H1 (cell line): ENCODE measurements at regions not wholly inside any gene's neighbourhood (a gene's known extent, or its start where the extent isn't known, plus 50 kb on each side); places are given as distances from the start of the nearest gene placed in this dataset.

Experiments
- CTCF ChIA-PET: fragments of 300-600 bp; sonication (Branson Sonifier 250); formaldehyde crosslinking; loops from one replicate; lab custom pipeline; 2021; ENCODE audit not compliant: partially characterized antibody; lab: Charles Lee
- POLR2A ChIA-PET: fragments of 300-600 bp; sonication (Branson Sonifier 250); formaldehyde crosslinking; loops from one replicate; lab custom pipeline; 2021; ENCODE audit warnings: inconsistent platforms; ENCODE audit not compliant: partially characterized antibody; lab: Charles Lee
- DNase-seq, 2 experiments: peaks; one replicate each; pipeline versions ENCODE4 v3.0.0 to v3.0.0-alpha.2; 2010 to 2022; ENCODE audit warnings: low spot score in 2 of 2, low read depth in 1 of 2, mixed read lengths in 1 of 2
- FAIRE-seq: peaks from 2 replicates; lab custom pipeline; 2011; peaks lifted over from hg19 to GRCh38; lab: Jason Lieb, UNC
- H2AFZ ChIP-seq: 2 replicates; pipeline ENCODE4 v1.8.1; 2012; ENCODE audit warnings: low read length, inconsistent platforms
- H2AK5ac ChIP-seq: 2 replicates; pipeline ENCODE4 v1.6.1; 2013; ENCODE audit warnings: low read depth, low read length
- H2BK120ac ChIP-seq: replicated peaks from 2 replicates; pipeline ENCODE3; 2013; ENCODE audit warnings: low read depth, low read length, inconsistent platforms
- H2BK12ac ChIP-seq: 2 replicates; pipeline ENCODE4 v1.6.1; 2013; ENCODE audit warnings: low read depth, low read length
- H2BK15ac ChIP-seq: 2 replicates; pipeline ENCODE4 v1.6.1; 2013; ENCODE audit warnings: low read length
- H2BK20ac ChIP-seq: 2 replicates; pipeline ENCODE4 v1.6.1; 2013; ENCODE audit warnings: low read length
- H2BK5ac ChIP-seq: 2 replicates; pipeline ENCODE4 v1.6.1; 2013; ENCODE audit warnings: low read depth, low read length
- H3K14ac ChIP-seq: 2 replicates; pipeline ENCODE4 v1.6.1; 2013; ENCODE audit warnings: inconsistent platforms; ENCODE audit not compliant: insufficient read length
- H3K18ac ChIP-seq: 2 replicates; pipeline ENCODE4 v1.6.1; 2013; ENCODE audit warnings: low read length; ENCODE audit errors: extremely low read depth
- H3K23ac ChIP-seq: 2 replicates; pipeline ENCODE4 v1.6.1; 2013; ENCODE audit warnings: inconsistent platforms; ENCODE audit not compliant: insufficient read length
- H3K23me2 ChIP-seq: 2 replicates; pipeline ENCODE4 v1.6.1; 2013; ENCODE audit warnings: low read depth, low read length
- H3K27ac ChIP-seq: 2 replicates; pipeline ENCODE4 v1.6.1; 2011; ENCODE audit warnings: low read depth, low read length, inconsistent platforms
- H3K27me3 ChIP-seq, 4 experiments: replicated peaks in 1 of 4; 1 replicate in 1 of 4; 2 replicates in 3 of 4; pipeline versions ENCODE4 v1.6.1 to v1.8.1; 2011 to 2013; ENCODE audit warnings: low read length in 3 of 4, mild to moderate bottlenecking in 3 of 4, inconsistent platforms in 2 of 4, mixed read lengths in 2 of 4, moderate library complexity in 1 of 4; ENCODE audit not compliant: control insufficient read depth in 3 of 4, insufficient read depth in 3 of 4; ENCODE audit errors: extremely low read depth in 1 of 4
- H3K36me3 ChIP-seq, 4 experiments: 2 replicates each; pipeline versions ENCODE4 v1.6.1 to v1.8.1; 2011 to 2013; ENCODE audit warnings: mild to moderate bottlenecking in 4 of 4, low read length in 3 of 4, moderate library complexity in 2 of 4, control low read depth in 1 of 4, inconsistent platforms in 1 of 4; ENCODE audit not compliant: insufficient read depth in 4 of 4, control insufficient read depth in 2 of 4
- H3K4ac ChIP-seq: replicated peaks from 2 replicates; pipeline ENCODE3; 2013; ENCODE audit warnings: low read length, low read depth, mixed read lengths, inconsistent platforms; ENCODE audit not compliant: insufficient read length
- H3K4me1 ChIP-seq, 4 experiments: replicated peaks in 1 of 4; 1 replicate in 1 of 4; 2 replicates in 3 of 4; pipeline versions ENCODE4 v1.6.1 to v1.8.1; 2011 to 2013; ENCODE audit warnings: low read length in 3 of 4, inconsistent platforms in 2 of 4, mixed read lengths in 1 of 4; ENCODE audit not compliant: insufficient read depth in 4 of 4, control insufficient read depth in 3 of 4
- H3K4me2 ChIP-seq, 2 experiments: 2 replicates each; pipeline versions ENCODE4 v1.6.1 to v1.8.1; 2011 to 2013; ENCODE audit warnings: low read depth in 2 of 2, low read length in 2 of 2, control low read depth in 1 of 2, inconsistent platforms in 1 of 2, mild to moderate bottlenecking in 1 of 2; ENCODE audit not compliant: insufficient read depth in 1 of 2
- H3K4me3 ChIP-seq, 4 experiments: fragments of 200-600, 300-600 bp in 1 of 4; sonication (generic), shearing (Covaris generic), sonication (Bioruptor Twin) in 1 of 4; 2 replicates each; pipeline versions ENCODE4 v1.5.1 to v1.8.1; 2011 to 2016; ENCODE audit warnings: low read length in 4 of 4, low read depth in 3 of 4, control low read depth in 2 of 4, inconsistent platforms in 2 of 4, mild to moderate bottlenecking in 2 of 4, mixed read lengths in 1 of 4, moderate library complexity in 1 of 4; ENCODE audit not compliant: insufficient read depth in 2 of 4; ENCODE audit errors: extremely low read depth in 1 of 4
- H3K56ac ChIP-seq: replicated peaks from 2 replicates; pipeline ENCODE3; 2013; ENCODE audit warnings: low read depth, mild to moderate bottlenecking, mixed read lengths, low read length, inconsistent platforms; ENCODE audit not compliant: insufficient read length
- H3K79me1 ChIP-seq: 2 replicates; pipeline ENCODE4 v1.6.1; 2013; ENCODE audit warnings: low read depth, low read length, control low read depth
- H3K79me2 ChIP-seq, 2 experiments: 2 replicates each; pipeline versions ENCODE4 v1.6.1 to v1.8.1; 2012 to 2013; ENCODE audit warnings: low read length in 2 of 2, mild to moderate bottlenecking in 2 of 2, inconsistent platforms in 1 of 2; ENCODE audit not compliant: insufficient read depth in 2 of 2, control insufficient read depth in 1 of 2
- H3K9ac ChIP-seq, 4 experiments: replicated peaks in 1 of 4; 1 replicate in 1 of 4; 2 replicates in 3 of 4; pipeline versions ENCODE4 v1.6.1 to v1.8.1; 2011 to 2013; ENCODE audit warnings: low read depth in 3 of 4, low read length in 3 of 4, control low read depth in 2 of 4, mild to moderate bottlenecking in 2 of 4, moderate library complexity in 2 of 4, inconsistent platforms in 1 of 4; ENCODE audit errors: extremely low read depth in 1 of 4
- H3K9me3 ChIP-seq, 2 experiments: 2 replicates each; pipeline versions ENCODE4 v1.6.1 to v1.8.1; 2012 to 2013; ENCODE audit warnings: mild to moderate bottlenecking in 2 of 2, moderate library complexity in 2 of 2, control low read depth in 1 of 2, inconsistent platforms in 1 of 2, low read depth in 1 of 2, low read length in 1 of 2, mixed read lengths in 1 of 2; ENCODE audit not compliant: insufficient read depth in 2 of 2
- H4K20me1 ChIP-seq, 2 experiments: replicated peaks in 1 of 2; 2 replicates each; pipeline versions ENCODE3 to v1.8.1; 2011 to 2013; ENCODE audit warnings: inconsistent platforms in 2 of 2, low read length in 2 of 2, mild to moderate bottlenecking in 1 of 2; ENCODE audit not compliant: insufficient read depth in 2 of 2, control insufficient read depth in 1 of 2
- H4K5ac ChIP-seq: 2 replicates; pipeline ENCODE4 v1.6.1; 2013; ENCODE audit warnings: low read length, low read depth, mixed read lengths, inconsistent platforms; ENCODE audit not compliant: insufficient read length
- H4K8ac ChIP-seq: 2 replicates; pipeline ENCODE4 v1.8.0; 2013; ENCODE audit warnings: mild to moderate bottlenecking, moderate library complexity, low read length, inconsistent platforms; ENCODE audit not compliant: insufficient read depth; ENCODE audit errors: extremely low read depth
- H4K91ac ChIP-seq: replicated peaks from 2 replicates; pipeline ENCODE3; 2013; ENCODE audit warnings: low read length, mixed read lengths, inconsistent platforms; ENCODE audit not compliant: insufficient read length
- BRCA1 ChIP-seq: IDR thresholded peaks from 2 replicates; pipeline ENCODE4 v1.6.1; 2012; ENCODE audit warnings: low read depth, low read length, improper control_type of control experiment
- CHD2 ChIP-seq: IDR thresholded peaks from 2 replicates; pipeline ENCODE4 v1.6.1; 2012; ENCODE audit warnings: low read length, improper control_type of control experiment
- GABPA ChIP-seq: IDR thresholded peaks from 2 replicates; pipeline ENCODE4 v1.6.1; 2011; ENCODE audit warnings: mild to moderate bottlenecking, low read length, moderate library complexity, borderline replicate concordance; ENCODE audit not compliant: insufficient read depth
- KDM1A ChIP-seq: fragments of 200-600, 300-600 bp; sonication (generic); IDR thresholded peaks from 2 replicates; pipeline ENCODE4 v1.7.1; 2016; ENCODE audit warnings: mild to moderate bottlenecking, low read length, borderline replicate concordance
- MAFK ChIP-seq: IDR thresholded peaks from 2 replicates; pipeline ENCODE4 v1.6.1; 2012; ENCODE audit warnings: low read depth, mild to moderate bottlenecking, improper control_type of control experiment, low read length
- NANOG ChIP-seq: IDR thresholded peaks from 2 replicates; pipeline ENCODE4 v1.6.1; 2011; ENCODE audit warnings: low read length, low read depth, mild to moderate bottlenecking, inconsistent platforms; ENCODE audit not compliant: insufficient read depth, poor library complexity, severe bottlenecking
- POU5F1 ChIP-seq: IDR thresholded peaks from 2 replicates; pipeline ENCODE4 v1.6.1; 2011; ENCODE audit warnings: low read depth, mild to moderate bottlenecking, low read length, moderate library complexity
- RNF2 ChIP-seq: fragments of 200-900, 300-1000 bp; sonication (generic); IDR thresholded peaks from 2 replicates; pipeline ENCODE4 v1.7.1; 2016; ENCODE audit warnings: borderline replicate concordance, low read depth, mild to moderate bottlenecking, antibody characterized with exemption, low read length; ENCODE audit not compliant: poor library complexity, severe bottlenecking; ENCODE audit errors: missing control alignments
- SIX5 ChIP-seq: IDR thresholded peaks from 2 replicates; pipeline ENCODE4 v1.6.1; 2011; ENCODE audit warnings: mild to moderate bottlenecking, low read depth, low read length
- TEAD4 ChIP-seq: IDR thresholded peaks from 2 replicates; pipeline ENCODE4 v1.6.1; 2012; ENCODE audit warnings: low read depth, low read length, inconsistent platforms, mixed read lengths
- WGBS, 2 experiments: shearing (Covaris generic) in 1 of 2; methylation state at CpG; one replicate each; pipeline versions ENCODE4 v1.1.6 to v1.1.7; 2013 to 2015; ENCODE audit warnings: low lambda C conversion rate in 2 of 2, mixed read lengths in 2 of 2, inconsistent platforms in 1 of 2, low coverage in 1 of 2, missing lambda C conversion rate in 1 of 2; ENCODE audit not compliant: insufficient replicate concordance in 2 of 2, insufficient coverage in 1 of 2, insufficient read length in 1 of 2; ENCODE audit errors: extremely low coverage in 1 of 2, missing lambda C conversion rate in 1 of 2; 5-methylcytosine and 5-hydroxymethylcytosine counted together
- TF ChIP-seq, protein P1 (sequence below): IDR thresholded peaks from 2 replicates; pipeline ENCODE4 v1.6.1; 2012; ENCODE audit warnings: low read length, inconsistent platforms
- TF ChIP-seq, protein P2 (sequence below): IDR thresholded peaks from 2 replicates; pipeline ENCODE4 v1.6.1; 2012; ENCODE audit warnings: inconsistent platforms

DNA sequence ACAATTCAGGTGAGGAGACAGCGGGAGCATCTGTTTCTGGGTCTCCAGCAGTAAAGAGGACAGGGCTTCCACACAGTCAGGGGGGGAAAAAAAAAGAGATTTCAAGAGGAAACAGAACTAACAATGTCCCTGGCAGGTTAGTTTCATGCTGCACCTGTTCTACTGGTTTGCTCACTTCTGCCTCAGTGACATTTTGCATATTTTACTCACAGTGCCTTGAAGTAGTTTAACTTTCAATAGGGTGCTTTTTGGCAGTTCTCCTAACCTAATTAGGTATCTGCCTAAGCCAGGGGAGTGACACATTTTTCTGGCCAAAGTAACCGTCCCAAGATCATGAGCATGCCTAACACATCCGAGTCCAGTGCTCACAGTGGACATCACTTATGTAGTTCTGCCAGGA is 109.0 kb upstream of the ALK start:
- Histone ChIP-seq H2BK5ac (no peak overlapping the region), H2BK120ac (no peak overlapping the region), H4K91ac (no peak overlapping the region), H2AFZ (no peak overlapping the region), H3K27me3 (no peaks in the 10 kb centered on the region), H3K9ac (no peak overlapping the region), H3K4ac (no peak overlapping the region), H4K20me1 (no peaks in the 10 kb centered on the region), H3K14ac (no peak overlapping the region), H3K27ac (no peak overlapping the region), H3K23me2 (no peaks in the 10 kb centered on the region), H4K8ac (no peak overlapping the region), H3K36me3 (no peaks in the 10 kb centered on the region), H3K23ac (no peak overlapping the region), H3K9me3 (no peaks in the 10 kb centered on the region), H3K79me2 (no peaks in the 10 kb centered on the region), H2BK12ac (no peak overlapping the region), H3K56ac (no peak overlapping the region), H3K4me3 (no peak overlapping the region), H3K79me1 (no peaks in the 10 kb centered on the region), H3K18ac (no peak overlapping the region), H3K4me1 (peaks cover 1 to 12% (median 4%) of the 10 kb centered on the region in 4 experiments; a peak in 5 of 7 replicates), H2BK20ac (no peak overlapping the region), H2BK15ac (no peak overlapping the region), H3K4me2 (no peak overlapping the region), H4K5ac (no peak overlapping the region), H2AK5ac (no peak overlapping the region)
- 88% methylated on average over 3 of the region's 3 CpGs; no CpG with 5 or more reads in 1 of the 2 experiments for WGBS, 2 experiments
- DNase-seq (no peak), FAIRE-seq (no peak)
- ChIA-PET CTCF (interaction anchor here (1.0 to 1.3 kb wide), 3 partner anchors 10 to 110 kb away, joined by 3 to 5 read pairs (median 4); no protein-coding TSS in a partner anchor), POLR2A (interaction anchor here (1.1 kb wide), 1 partner anchor 110 kb away, joined by 3 read pairs; no protein-coding TSS in a partner anchor)
- TF ChIP-seq RNF2 (no peak), BRCA1 (no peak), KDM1A (no peak), POU5F1 (no peak), CHD2 (no peak), NANOG (no peak), MAFK (no peak), GABPA (no peak), SIX5 (no peak), TEAD4 (no peak)
- TF ChIP-seq, protein P1, sequence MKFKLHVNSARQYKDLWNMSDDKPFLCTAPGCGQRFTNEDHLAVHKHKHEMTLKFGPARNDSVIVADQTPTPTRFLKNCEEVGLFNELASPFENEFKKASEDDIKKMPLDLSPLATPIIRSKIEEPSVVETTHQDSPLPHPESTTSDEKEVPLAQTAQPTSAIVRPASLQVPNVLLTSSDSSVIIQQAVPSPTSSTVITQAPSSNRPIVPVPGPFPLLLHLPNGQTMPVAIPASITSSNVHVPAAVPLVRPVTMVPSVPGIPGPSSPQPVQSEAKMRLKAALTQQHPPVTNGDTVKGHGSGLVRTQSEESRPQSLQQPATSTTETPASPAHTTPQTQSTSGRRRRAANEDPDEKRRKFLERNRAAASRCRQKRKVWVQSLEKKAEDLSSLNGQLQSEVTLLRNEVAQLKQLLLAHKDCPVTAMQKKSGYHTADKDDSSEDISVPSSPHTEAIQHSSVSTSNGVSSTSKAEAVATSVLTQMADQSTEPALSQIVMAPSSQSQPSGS = no peak
- TF ChIP-seq, protein P2, sequence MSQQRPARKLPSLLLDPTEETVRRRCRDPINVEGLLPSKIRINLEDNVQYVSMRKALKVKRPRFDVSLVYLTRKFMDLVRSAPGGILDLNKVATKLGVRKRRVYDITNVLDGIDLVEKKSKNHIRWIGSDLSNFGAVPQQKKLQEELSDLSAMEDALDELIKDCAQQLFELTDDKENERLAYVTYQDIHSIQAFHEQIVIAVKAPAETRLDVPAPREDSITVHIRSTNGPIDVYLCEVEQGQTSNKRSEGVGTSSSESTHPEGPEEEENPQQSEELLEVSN = no peak
